Neural progenitor cell (in vitro differentiated cells): ENCODE measurements at regions not wholly inside any gene's neighbourhood (a gene's known extent, or its start where the extent isn't known, plus 50 kb on each side); places are given as distances from the start of the nearest gene placed in this dataset.

Experiments
- DNase-seq: peaks from one replicate; pipeline ENCODE4 v3.0.0-alpha.2; 2016; ENCODE audit warnings: low spot score
- H2AFZ ChIP-seq: fragments of 200-600 bp; sonication (generic); replicated peaks from 2 replicates; pipeline ENCODE4 v1.6.1; 2016; ENCODE audit warnings: antibody characterized with exemption
- H3F3A ChIP-seq: fragments of 200-600 bp; sonication (generic); 2 replicates; pipeline ENCODE4 v1.6.1; 2016; ENCODE audit warnings: antibody characterized with exemption, low read depth
- H3K27ac ChIP-seq: fragments of 200-600 bp; sonication (generic); 2 replicates; pipeline ENCODE4 v1.5.1; 2016; ENCODE audit warnings: mild to moderate bottlenecking
- H3K27me3 ChIP-seq: fragments of 200-600 bp; sonication (generic); 2 replicates; pipeline ENCODE4 v1.6.1; 2016; ENCODE audit warnings: mild to moderate bottlenecking, moderate library complexity
- H3K36me3 ChIP-seq: fragments of 200-600 bp; sonication (generic); 2 replicates; pipeline ENCODE4 v1.5.1; 2016
- H3K4me1 ChIP-seq: fragments of 200-600 bp; sonication (generic); 2 replicates; pipeline ENCODE4 v1.6.1; 2016; ENCODE audit warnings: mixed run types
- H3K4me2 ChIP-seq: fragments of 200-600 bp; sonication (generic); 2 replicates; pipeline ENCODE4 v1.6.1; 2016
- H3K4me3 ChIP-seq: fragments of 200-600 bp; sonication (generic); 2 replicates; pipeline ENCODE4 v1.5.1; 2016
- H3K79me2 ChIP-seq: fragments of 200-600 bp; sonication (generic); 2 replicates; pipeline ENCODE4 v1.6.1; 2016; ENCODE audit warnings: low read depth
- H3K9ac ChIP-seq: fragments of 200-600 bp; sonication (generic); 2 replicates; pipeline ENCODE4 v1.6.1; 2016
- H3K9me3 ChIP-seq: fragments of 200-600 bp; sonication (generic); 2 replicates; pipeline ENCODE4 v1.5.1; 2016; ENCODE audit warnings: low read depth
- H4K20me1 ChIP-seq: fragments of 200-600 bp; sonication (generic); 2 replicates; pipeline ENCODE4 v1.6.1; 2016; ENCODE audit warnings: low read depth
- H3K27ac Mint-ChIP-seq: 3 replicates; pipeline ENCODE4 v1.8.0; 2021; ENCODE audit warnings: mixed read lengths
- H3K27me3 Mint-ChIP-seq: 2 replicates; pipeline ENCODE4 v1.8.0; 2022; ENCODE audit warnings: low read depth, mild to moderate bottlenecking, inconsistent platforms, moderate library complexity, mixed read lengths; ENCODE audit not compliant: insufficient read depth
- H3K36me3 Mint-ChIP-seq: 3 replicates; pipeline ENCODE4 v1.8.0; 2021; ENCODE audit warnings: mixed read lengths
- H3K4me1 Mint-ChIP-seq: 3 replicates; pipeline ENCODE4 v1.8.0; 2021; ENCODE audit warnings: mixed read lengths
- H3K4me3 Mint-ChIP-seq: 3 replicates; pipeline ENCODE4 v1.8.0; 2021; ENCODE audit warnings: mild to moderate bottlenecking, moderate library complexity, mixed read lengths
- H3K9me3 Mint-ChIP-seq: 3 replicates; pipeline ENCODE4 v1.8.0; 2020; ENCODE audit warnings: mixed read lengths
- CTCF ChIP-seq: fragments of 200-600 bp; sonication (generic); IDR thresholded peaks from 2 replicates; pipeline ENCODE4 v1.5.1; 2017; ENCODE audit warnings: antibody characterized with exemption, mild to moderate bottlenecking
- EZH2 ChIP-seq: fragments of 200-600 bp; sonication (generic); IDR thresholded peaks from 2 replicates; pipeline ENCODE4 v1.6.1; 2017; ENCODE audit warnings: antibody characterized with exemption, mild to moderate bottlenecking, moderate library complexity
- EZH2phosphoT487 ChIP-seq: fragments of 200-600 bp; sonication (generic); IDR thresholded peaks from 2 replicates; pipeline ENCODE4 v1.6.1; 2017; ENCODE audit warnings: antibody characterized with exemption

GRCh38 chr15:79678032-79678701 is 218.6 kb downstream of the MTHFS start:
- Histone ChIP-seq H3K27ac (no peak overlapping the region), H4K20me1 (no peaks in the 10 kb centered on the region), H3F3A (peaks cover 17% of the 10 kb centered on the region), H2AFZ (no peak overlapping the region), H3K36me3 (no peaks in the 10 kb centered on the region), H3K4me2 (no peak overlapping the region), H3K4me3 (no peak overlapping the region), H3K9ac (no peak overlapping the region), H3K27me3 (no peaks in the 10 kb centered on the region), H3K9me3 (no peaks in the 10 kb centered on the region), H3K4me1 (peaks cover 39% of the 10 kb centered on the region), H3K79me2 (no peaks in the 10 kb centered on the region)
- Mint-ChIP-seq H3K36me3 (no peaks in the 10 kb centered on the region), H3K4me3 (no peak overlapping the region), H3K27me3 (peaks cover 5% of the 10 kb centered on the region), H3K4me1 (peaks cover 31% of the 10 kb centered on the region), H3K27ac (no peak overlapping the region), H3K9me3 (no peaks in the 10 kb centered on the region)
- DNase-seq: no peak
- TF ChIP-seq EZH2 (no peak), EZH2phosphoT487 (no peak), CTCF (no peak)

GRCh38 chr15:79680720-79681119 is 216.1 kb downstream of the MTHFS start:
- H3F3A ChIP-seq: peaks cover 17% of the 10 kb centered on the region
- H3K9ac ChIP-seq: no peak overlapping the region
- no peak overlapping the region for H3K4me3 ChIP-seq
- H3K9me3 Mint-ChIP-seq: no peaks in the 10 kb centered on the region
- H3K4me3 Mint-ChIP-seq: no peak overlapping the region
- H3K27me3 ChIP-seq: no peaks in the 10 kb centered on the region
- H3K27ac Mint-ChIP-seq: no peak overlapping the region
- H3K36me3 Mint-ChIP-seq: no peaks in the 10 kb centered on the region
- no peaks in the 10 kb centered on the region for H3K36me3 ChIP-seq
- peaks cover 5% of the 10 kb centered on the region for H3K27me3 Mint-ChIP-seq
- no peaks in the 10 kb centered on the region for H3K9me3 ChIP-seq
- peak overlapping the region; percentile 39 for H3K4me2 ChIP-seq
- peak; percentile 89 for DNase-seq
- no peaks in the 10 kb centered on the region for H4K20me1 ChIP-seq
- peak overlapping the region; percentile 26 for H3K27ac ChIP-seq
- TF ChIP-seq EZH2phosphoT487: no peak
- TF ChIP-seq EZH2: no peak
- no peak for TF ChIP-seq CTCF
- peaks cover 30% of the 10 kb centered on the region for H3K4me1 ChIP-seq
- peaks cover 23% of the 10 kb centered on the region for H3K4me1 Mint-ChIP-seq
- no peaks in the 10 kb centered on the region for H3K79me2 ChIP-seq
- peak overlapping the region; percentile 45 for H2AFZ ChIP-seq

- Histone ChIP-seq H2AFZ (no peak overlapping the region), H3K4me2 (no peak overlapping the region), H3F3A (peaks cover 17% of the 10 kb centered on the region), H3K9me3 (no peaks in the 10 kb centered on the region), H3K27ac (no peak overlapping the region), H4K20me1 (no peaks in the 10 kb centered on the region), H3K79me2 (no peaks in the 10 kb centered on the region), H3K4me3 (no peak overlapping the region), H3K4me1 (peaks cover 26% of the 10 kb centered on the region), H3K36me3 (no peaks in the 10 kb centered on the region), H3K27me3 (no peaks in the 10 kb centered on the region), H3K9ac (no peak overlapping the region)
- TF ChIP-seq CTCF (no peak), EZH2phosphoT487 (no peak), EZH2 (no peak)
- Mint-ChIP-seq H3K4me1 (peaks cover 18% of the 10 kb centered on the region), H3K27me3 (peaks cover 5% of the 10 kb centered on the region), H3K27ac (no peak overlapping the region), H3K9me3 (no peaks in the 10 kb centered on the region), H3K4me3 (no peak overlapping the region), H3K36me3 (no peaks in the 10 kb centered on the region)
- DNase-seq: no peak
These were observed 214.5 kb downstream of the MTHFS start for GRCh38 chr15:79682285-79682684.
